Colon (tissue), 2 donors: ENCODE measurements at regions not wholly inside any gene's neighbourhood (a gene's known extent, or its start where the extent isn't known, plus 50 kb on each side); places are given as distances from the start of the nearest gene placed in this dataset.

ENCODE experiments used
- FAIRE-seq: peaks from 2 replicates; lab custom pipeline; 2012; peaks lifted over from hg19 to GRCh38; lab: Jason Lieb, UNC
- donor health status: control.
- donor health status: control.

DNA sequence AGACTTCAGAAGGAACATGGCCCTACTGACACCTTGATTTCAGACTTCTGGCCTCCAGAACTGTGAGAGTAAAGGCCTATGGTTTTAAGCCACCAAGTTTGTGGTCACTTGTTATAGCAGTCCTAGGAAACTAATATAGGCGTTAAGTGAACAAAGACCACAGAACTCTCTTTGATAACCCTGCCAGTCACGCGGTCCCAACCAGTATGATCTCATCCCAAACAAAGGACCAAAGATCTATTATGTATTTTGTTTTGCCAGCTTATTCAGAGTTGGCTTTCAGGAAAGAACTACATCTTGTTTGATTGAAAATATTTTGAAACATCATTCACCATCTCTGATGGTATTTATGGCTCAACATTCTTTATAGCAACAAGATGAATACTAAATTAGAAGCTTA lies 294.4 kb upstream of the SLCO3A1 start:
- no peak for FAIRE-seq

DNA sequence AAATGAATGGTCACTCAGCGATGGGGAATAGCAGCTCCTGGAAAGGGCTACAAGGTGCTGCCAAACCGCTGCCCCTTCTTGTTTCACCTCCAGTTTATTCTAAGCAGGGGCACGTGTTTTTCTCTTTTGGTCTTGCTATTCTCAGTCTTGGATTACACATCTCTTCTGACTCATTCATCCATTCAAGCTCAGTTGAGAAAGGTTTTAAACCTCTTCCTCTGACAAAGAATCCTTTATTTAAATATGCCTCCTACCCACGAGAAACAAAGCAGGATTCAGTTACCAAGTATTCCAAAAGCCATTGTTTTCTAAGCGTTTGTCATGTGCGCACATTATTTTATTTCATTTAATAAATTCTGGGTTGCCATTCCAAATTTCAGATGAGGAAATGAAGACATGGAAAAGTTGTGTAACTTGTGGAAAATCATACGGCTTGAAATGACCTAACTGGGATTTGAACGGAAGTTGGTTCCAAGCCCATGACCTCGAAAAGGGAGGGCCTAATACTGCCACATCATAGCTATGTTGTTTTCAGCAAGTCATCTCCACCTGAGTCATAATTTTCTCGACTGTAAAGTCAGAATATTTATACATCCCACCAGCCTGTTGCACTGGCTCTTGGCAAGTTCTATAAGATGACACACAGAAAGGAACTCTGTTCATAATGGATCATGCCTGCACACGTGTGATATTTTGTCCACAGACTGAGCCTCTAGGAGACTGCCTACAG lies 292.0 kb upstream of the SLCO3A1 start:
- FAIRE-seq, result no peak

DNA sequence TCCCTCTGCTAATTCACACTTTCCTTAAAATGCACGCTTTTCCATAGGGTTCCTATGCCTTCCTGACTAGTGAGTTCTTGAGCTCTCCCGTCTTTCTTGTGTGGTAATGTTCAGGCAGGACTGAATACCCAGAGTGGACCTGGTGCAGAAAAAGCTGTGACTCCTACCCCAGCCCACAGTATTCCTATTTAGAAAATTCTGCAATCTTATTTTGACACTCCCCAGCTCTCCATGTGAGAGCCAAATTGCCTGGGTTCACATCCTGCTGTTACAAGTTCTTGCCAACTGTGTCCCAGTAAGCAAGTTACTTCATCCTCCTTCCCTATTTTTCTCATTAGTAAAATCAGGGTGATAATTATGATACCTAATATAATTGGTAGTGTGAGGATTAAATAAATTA lies 290.8 kb upstream of the SLCO3A1 start:
- no peak for FAIRE-seq

DNA sequence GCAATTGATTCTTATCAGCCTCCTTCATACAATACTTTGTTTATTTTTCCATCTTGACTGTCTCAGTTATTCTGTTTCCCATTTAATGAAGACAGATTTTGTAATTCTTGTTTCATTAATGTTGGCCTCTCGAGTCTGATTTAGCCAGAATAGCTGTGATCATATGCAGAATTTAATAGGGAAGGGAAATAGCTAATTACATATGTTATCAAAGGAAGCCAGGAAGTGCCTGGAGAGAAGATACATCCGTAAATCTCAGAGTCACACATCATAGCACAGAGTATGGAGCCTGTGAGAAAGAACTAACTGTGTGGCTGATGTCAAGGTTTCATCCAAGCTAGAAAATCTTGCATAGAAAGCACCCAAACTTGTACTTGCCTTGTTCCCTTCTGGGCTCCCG lies 288.9 kb upstream of the SLCO3A1 start:
- no peak for FAIRE-seq

DNA sequence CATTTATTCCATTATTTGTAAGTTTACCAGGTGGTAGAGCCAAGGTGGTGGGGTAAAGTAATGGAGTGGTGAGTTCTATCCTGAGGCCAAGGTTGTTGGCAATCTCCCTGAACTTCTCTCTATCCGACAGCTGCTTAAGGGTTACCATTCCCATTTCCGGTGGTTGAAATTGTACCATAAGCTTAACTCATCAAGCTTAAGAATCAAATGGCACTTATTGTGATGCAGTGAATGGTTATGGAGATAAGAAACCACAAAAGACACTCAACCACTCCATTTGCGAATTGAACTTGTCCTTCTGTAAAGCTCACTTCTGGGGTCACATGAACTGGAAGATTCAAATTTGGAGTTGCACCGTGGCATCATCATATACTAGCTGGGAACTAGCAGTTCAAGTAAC lies 287.4 kb upstream of the SLCO3A1 start:
- no peak for FAIRE-seq

DNA sequence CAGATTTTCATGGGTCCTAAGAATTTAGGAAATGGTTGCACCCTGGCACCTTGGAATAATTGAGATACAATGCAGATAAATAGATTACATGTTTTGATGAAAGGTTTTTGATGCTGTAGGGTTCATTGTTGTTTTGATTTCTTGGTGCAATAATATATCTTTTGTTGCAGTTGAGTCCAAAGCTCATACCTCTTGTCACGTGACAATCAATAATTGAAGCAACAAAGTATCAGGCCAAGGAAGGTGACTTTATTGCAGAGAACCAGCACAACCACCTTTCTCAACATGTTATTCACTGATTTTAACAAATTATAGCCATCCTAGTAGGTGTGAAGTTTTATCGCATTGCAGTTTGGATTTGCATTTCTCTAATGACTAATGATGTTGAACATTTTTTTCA lies 285.5 kb upstream of the SLCO3A1 start:
- no peak for FAIRE-seq

DNA sequence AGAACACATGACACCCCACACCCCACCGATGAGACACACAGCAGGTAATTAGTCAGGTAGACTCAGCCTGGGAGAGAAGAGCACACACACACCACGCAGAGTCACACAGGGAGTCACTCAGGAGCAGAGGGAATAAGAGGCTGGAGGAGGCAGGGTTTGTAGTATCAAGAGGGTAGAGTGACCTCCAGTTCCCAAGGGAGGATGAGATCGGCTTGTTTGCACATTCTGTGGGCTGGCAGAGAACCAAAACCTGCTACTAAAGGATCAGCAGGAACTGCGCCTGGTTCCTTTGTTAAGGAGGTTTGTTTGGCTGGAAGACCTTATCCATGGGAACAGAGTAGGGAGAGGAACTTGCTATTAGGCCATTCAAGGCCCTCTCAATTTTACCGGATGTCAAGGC lies 281.4 kb upstream of the SLCO3A1 start:
- FAIRE-seq, result no peak

DNA sequence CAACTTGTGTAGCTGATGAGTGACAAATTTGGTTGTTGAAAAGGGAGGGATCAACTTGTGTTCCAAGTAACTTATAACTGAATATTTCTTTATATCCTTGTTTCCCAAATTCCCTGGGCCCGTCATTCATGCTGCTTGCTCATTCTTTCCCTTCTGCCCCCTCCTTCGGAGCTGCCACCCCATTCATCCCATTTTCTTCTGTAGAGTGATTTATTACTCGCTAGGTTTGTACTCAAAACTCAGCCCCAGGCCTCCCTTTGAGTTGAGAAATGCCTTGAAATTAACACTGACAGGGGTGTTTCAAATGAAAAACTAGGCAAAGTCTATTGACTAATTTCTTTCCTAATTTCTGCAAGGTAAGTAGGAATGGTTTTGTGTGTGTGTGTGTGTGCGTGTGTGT lies 277.4 kb upstream of the SLCO3A1 start:
- FAIRE-seq, result no peak

DNA sequence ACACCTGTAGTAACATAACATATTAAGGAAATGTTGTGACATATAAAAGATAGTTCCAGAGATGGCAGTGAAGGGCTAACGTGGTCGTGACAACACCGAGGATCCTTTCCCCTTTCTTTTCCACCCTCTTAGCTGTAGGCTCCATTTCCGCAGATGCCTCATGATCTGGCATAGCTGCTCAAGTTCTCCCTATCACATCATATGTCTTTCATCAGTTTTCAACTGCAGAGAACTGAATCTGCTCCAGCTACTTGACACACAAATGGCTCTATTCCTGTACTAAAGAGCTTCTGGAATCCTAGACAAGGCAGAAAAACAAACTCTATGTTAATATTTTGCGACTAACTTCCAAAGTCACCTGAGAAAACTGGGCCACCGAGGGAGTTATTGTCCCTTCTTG lies 275.0 kb upstream of the SLCO3A1 start:
- FAIRE-seq, result no peak

DNA sequence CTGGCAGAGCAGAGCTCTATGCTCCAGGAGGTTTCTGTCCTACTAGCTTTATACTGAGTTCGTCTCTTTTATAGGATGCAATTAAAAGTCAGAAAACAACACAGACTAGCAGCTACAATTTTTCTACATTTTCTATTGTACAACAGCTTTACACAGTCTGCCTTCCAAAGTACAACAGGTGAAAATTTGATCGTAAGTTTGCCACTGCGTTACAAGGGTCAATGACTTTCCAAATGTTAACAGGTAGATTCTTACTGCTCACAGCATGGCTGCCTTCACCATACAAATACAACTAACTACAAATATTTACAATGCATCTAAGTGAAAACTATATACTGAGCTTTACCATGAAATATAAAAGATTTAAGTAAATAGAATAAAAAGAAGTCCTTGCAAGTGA lies 268.6 kb upstream of the SLCO3A1 start:
- FAIRE-seq, result no peak

DNA sequence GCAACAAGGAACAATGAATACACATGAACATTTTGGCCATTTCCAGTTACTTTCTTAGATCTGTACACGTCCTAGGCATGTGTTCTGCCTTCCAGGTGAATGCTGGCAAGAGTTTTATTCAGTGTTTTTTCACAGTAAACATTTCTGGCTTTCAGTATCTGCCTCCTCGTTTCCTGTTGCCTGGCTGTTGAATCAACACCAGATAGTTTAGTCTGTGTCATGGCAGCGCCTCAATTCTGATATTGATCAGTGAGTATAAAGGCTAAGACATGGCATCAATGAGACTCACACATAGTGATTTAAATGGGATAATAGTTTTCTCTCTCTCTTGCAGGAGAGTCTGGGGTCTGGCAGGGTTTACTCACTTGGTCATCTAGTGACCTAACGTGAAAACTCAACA lies 266.9 kb upstream of the SLCO3A1 start:
- no peak for FAIRE-seq

DNA sequence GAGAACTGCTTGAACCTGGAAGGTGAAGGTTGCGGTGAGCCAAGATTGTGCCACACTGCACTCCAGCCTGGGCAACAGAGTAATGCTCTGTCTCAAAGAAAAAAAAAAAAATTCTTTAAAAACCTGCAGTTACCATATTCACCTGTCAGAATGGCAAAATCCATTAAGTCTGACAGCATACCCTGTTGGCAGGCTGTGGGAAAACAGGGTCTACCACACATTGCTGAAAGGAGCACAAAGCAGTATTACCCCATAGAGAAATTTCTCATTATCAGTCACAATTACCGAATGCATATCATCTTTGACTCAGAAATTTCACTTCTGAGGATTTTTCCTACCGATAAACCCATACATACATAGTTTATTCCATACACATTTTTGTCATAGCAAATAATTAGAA lies 264.1 kb upstream of the SLCO3A1 start:
- FAIRE-seq, result no peak

DNA sequence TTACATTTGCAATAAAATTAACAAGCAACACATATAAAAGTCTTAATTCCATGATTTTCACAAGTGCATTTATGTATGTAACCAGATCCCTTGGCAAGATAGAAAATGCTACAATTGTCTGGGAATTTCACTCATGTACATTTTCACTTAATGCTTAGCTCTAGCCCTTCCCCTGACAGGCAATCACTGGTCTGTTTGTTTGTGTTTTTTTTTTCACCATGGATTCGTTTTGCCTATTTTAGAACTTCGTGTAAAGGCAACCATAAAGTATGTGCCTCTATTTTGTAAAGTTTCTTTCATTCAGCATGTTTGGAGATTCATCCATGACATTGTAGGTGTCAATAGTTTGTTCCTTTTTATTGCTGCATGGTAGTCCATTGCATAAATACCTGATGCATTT lies 260.9 kb upstream of the SLCO3A1 start:
- no peak for FAIRE-seq

DNA sequence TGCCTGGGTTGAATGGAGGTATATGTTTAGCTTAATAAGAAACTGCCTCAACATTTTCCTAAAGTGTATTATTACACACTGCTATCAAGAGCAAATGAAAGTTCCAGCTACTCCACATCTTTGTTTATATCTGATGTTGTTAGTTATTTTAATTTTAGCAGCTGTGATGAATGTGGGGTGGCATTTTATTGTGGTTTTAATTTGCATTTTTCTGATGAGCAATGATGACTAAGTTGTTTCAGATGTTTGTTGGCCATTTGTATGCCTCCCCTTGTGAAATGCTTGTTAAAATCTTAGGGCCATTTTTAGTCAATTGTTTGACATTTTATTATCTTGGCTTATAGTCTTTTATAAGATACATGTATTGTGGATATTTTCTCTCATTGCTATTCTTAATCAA lies 260.4 kb upstream of the SLCO3A1 start:
- no peak for FAIRE-seq

DNA sequence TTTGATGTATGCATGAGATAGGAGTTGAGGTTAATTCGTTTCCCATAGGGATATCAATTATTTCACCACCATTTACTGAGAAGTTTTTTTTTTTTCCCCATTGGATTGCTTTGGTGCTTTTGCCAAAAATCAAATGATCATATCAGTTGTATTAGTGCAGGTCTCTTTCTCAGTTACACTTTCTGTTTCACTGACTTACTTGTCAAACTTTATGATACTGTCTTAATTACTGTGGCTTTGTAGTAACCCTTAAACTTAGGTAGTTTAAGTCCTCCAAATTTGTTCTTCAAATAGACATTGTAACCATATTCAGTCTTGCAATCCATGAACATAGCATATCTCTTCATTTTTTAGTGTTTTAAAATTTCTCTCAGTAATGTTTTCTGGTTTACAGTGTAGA lies 259.9 kb upstream of the SLCO3A1 start:
- FAIRE-seq, result no peak

DNA sequence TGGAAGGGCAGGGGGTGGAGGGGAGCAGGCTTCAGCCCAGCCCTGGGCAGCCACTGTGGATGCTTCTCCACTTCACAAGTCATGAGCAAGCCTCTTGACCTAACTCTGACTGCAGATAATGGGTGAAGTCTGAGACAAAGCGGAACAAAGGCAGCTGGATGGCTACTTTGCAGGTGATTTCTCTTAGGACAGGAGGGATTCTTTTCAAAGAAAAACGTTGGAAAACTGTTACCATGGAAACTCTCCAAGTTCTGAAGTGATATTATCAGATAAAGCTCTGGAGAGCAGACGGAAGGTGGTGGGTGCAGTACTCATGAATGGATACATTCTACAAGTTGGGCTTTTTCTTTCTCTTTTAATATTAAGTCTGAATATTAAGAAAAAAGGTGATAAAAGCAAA lies 254.2 kb upstream of the SLCO3A1 start:
- no peak for FAIRE-seq

DNA sequence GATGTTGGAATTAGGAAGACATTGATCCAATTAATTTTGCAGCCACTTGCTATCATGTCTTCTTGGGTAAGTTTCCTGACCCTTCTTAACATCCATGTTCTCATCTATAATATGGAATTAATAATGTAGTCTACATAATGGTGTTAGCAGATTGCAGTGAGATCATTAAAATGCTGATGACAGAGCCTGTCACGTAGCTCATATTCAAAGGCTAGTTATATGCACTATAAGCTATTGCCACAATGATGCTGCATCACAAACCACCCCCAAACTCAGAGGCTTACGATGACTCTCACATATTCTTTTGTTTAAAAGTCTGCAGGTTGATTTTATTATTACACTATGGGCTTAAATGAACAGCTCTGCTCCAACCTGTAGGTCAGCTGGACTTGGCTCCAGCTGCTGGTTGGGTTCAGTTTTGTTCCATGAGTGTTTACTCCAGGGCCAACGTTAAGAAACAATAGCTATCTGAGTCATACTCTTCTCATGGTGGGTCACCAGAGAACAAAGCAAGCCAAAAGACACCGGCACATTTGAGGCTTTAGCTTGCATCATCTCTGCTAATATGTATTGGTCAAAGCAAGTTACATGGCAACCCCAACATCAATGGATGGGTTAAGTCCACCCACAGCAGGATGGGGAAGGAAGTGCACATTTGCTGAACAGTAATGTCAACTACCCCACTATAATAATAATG lies 250.0 kb upstream of the SLCO3A1 start:
- FAIRE-seq, result no peak

DNA sequence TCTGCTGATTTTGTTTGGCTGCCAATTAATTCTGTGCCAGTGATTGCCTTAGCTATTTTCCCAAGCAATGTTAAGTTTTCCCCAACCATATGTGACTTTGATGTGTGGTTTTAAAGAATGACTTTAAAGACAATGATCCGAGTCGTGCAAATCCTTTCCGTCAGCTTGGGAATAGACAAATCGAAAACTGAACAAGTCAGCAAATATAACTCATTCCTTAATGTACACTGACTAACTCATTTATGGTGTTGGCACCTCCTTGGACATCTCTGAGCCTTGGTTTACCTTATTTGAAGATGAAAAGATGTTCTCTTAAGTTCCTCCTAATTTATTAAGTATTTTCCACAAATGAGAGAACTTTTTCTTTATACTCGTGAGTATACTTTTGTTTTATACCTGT lies 249.4 kb upstream of the SLCO3A1 start:
- FAIRE-seq, result no peak

DNA sequence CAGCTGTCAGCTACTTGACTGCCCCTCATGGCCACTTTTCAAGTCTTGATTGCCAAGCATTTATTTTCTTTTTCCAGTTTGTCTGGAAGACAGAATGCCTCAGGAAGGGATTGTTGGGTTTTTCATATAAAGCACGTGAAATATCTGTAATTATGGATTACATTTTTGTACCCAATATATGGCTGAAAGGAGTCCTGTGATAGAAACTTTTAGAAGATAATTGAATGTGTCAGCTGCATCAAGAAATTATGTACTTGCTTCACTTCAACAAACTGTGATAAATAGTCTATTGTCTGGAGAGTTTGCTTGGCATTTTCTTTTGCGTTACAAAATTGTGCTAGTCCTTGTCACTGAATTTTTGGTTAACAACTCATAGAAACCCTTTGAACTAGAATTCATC lies 247.9 kb upstream of the SLCO3A1 start:
- no peak for FAIRE-seq

DNA sequence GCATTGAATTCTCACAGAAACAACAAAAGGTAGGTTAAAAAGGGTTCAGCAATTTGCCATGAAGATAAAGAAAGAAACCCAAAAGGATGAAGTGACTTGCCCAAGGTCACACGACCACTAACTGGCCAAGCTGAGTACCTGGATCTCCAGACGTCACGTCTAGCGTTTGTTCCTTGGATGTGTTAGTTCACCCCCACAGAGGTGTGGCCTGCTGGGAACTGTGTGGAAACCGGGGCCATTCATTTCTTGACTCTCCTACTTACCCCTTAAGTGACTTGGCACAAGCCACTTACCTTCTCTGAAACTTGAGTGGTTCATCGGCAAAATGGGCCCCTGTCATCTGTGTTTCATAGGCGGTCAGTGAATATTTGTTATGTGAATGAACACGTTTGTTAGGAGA lies 244.3 kb upstream of the SLCO3A1 start:
- FAIRE-seq, result no peak

DNA sequence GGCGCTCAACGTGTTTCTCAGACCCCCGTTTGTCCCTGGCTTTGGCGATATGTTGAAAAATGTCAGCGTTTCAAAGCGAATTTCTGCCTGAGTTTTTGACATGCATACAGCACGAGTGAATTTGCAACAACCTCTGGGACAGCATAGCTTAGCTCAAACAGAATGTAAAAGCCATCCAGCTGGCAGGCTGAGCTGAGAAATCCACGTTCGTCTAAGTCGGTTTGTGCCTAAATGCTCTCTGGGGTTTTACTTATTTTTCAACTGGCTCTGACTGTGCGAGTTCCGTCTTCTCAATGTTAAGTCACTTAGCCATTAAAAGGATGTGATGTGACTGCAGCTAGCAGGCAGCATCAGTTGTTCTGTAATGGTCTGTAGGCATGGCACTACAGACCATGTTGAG lies 243.5 kb upstream of the SLCO3A1 start:
- no peak for FAIRE-seq

DNA sequence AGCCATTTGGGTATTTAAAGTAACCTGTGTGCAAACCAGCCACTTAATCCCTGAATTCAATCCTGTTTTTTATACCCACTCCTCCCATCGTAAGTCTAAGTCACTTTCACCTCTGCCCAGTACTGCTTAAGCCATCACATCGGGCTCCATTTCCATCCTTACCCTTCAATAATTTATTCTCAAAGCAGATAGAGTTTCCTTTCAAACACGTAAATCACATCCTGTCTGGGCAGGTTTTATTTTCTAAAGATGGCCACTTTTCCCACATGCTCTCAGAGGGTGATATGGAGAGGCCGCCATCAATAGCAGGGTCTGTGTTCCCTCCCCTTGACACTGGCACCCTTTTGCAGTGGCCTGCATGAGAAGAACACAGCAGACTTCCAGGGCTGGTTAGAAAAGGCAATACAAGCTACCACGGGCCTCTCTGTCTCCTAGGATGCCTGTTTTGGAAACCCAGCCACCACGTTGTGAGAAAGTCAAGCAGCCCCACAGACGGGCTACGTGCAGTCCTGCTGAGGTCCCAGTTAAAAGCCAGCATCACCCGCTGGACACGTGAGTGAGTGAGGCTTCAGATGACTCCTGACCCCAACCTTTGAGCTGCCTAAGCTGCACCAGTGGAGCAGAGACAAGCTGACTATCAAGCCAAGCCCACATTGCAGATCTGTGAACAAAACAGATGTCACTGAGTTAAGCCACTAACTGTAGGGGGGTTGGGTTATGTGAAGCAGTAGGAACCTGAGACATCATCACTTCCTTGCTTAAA lies 241.8 kb upstream of the SLCO3A1 start:
- no peak for FAIRE-seq

DNA sequence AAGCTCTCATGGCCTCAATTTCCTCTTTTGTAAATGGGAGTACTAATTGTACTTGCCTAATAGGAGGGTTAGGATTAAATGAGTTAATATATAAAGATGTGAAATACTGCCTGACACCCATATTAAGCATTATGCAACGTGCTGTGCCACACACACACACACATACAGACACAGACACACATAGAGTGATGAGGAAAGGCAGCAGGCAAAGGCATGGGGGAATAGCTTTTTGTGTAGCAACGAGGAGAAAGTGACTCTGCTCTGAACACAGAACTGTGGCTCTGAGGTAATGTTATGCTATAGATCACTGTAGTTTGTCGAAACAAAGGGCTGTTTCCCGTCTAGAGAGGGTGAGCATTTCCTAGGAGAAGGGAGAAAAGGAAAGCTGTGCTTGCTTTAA lies 233.3 kb upstream of the SLCO3A1 start:
- FAIRE-seq, result no peak

DNA sequence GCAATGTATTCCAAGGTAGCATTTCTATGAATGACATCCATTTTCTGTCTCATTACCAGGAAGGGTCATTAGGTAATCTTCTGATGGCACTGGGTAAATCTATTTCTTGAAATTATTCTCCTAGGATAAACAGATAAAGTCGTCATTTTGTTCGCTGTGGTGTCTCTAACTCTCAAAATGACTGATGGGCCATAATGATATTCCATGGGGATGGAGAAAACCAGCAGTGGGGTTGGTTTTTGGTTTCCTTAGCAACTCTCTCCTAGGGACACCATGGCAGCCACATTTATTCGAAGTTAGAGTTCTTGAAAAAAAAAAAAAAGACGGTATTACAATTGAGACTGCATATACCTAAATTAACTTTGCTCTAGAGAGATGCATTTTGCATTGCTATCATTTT lies 231.3 kb upstream of the SLCO3A1 start:
- no peak for FAIRE-seq
